Vagina (tissue), 2 donors: ENCODE measurements at regions not wholly inside any gene's neighbourhood (a gene's known extent, or its start where the extent isn't known, plus 50 kb on each side); places are given as distances from the start of the nearest gene placed in this dataset.

Source experiments
- DNase-seq, 2 donors: peaks; one replicate each; pipeline ENCODE4 v3.0.0-alpha.2; 2017; ENCODE audit errors: extremely low spot score in 2 of 2
- H3K27ac ChIP-seq: fragments of 200-600 bp; sonication (generic); one replicate; pipeline ENCODE4 v1.5.1; 2019
- H3K27me3 ChIP-seq: fragments of 200-600 bp; sonication (generic); one replicate; pipeline ENCODE4 v1.5.1; 2019
- H3K36me3 ChIP-seq, 2 donors: fragments of 200-600 bp; sonication (generic); one replicate each; pipeline ENCODE4 v1.5.1; 2017 to 2019
- H3K4me1 ChIP-seq: fragments of 200-600 bp; sonication (generic); one replicate; pipeline ENCODE4 v1.5.1; 2019
- H3K4me3 ChIP-seq, 2 donors: fragments of 200-600 bp; sonication (generic); 1 replicate in 1 of 2; 2 replicates in 1 of 2; pipeline ENCODE4 v1.5.1; 2016 to 2019
- H3K9me3 ChIP-seq: fragments of 200-600 bp; sonication (generic); one replicate; pipeline ENCODE4 v1.5.1; 2019
- CTCF ChIP-seq, 3 experiments: fragments of 450-650 bp in 2 of 3; fragments of 200-600 bp in 1 of 3; sonication (generic) in 1 of 3; IDR thresholded peaks; one replicate each; pipeline ENCODE4 v1.5.1; 2017 to 2019; ENCODE audit warnings: antibody characterized with exemption in 3 of 3, mild to moderate bottlenecking in 2 of 3, moderate library complexity in 2 of 3
- POLR2A ChIP-seq, 2 donors: fragments of 450-650 bp; IDR thresholded peaks; one replicate each; pipeline ENCODE4 v1.6.1; 2017; ENCODE audit warnings: antibody characterized with exemption in 2 of 2, mild to moderate bottlenecking in 2 of 2, moderate library complexity in 2 of 2
- POLR2AphosphoS5 ChIP-seq, 2 donors: sonication (generic); formaldehyde crosslinking; IDR thresholded peaks; one replicate each; pipeline ENCODE4 v1.9.0; 2017; ENCODE audit warnings: antibody characterized with exemption in 2 of 2, mild to moderate bottlenecking in 2 of 2, low read depth in 1 of 2; ENCODE audit not compliant: insufficient read depth in 1 of 2
- intact Hi-C: fragments of 100-400 bp; cut with DNase I; formaldehyde crosslinking; loops from one replicate; pipeline ENCODE4 v1.15.1; 2023

- no peak for DNase-seq
- intact Hi-C loops, result no loop called here
- no peaks in the 10 kb centered on the region for H3K4me1 ChIP-seq
- no peak overlapping the region for H3K27ac ChIP-seq
- no peak overlapping the region for H3K4me3 ChIP-seq
- no peaks in the 10 kb centered on the region for H3K27me3 ChIP-seq
- no peaks in the 10 kb centered on the region for H3K9me3 ChIP-seq
- no peaks in the 10 kb centered on the region for H3K36me3 ChIP-seq
- TF ChIP-seq POLR2A (IDR thresholded peaks at IDR 0.05) (no peak), POLR2AphosphoS5 (IDR thresholded peaks at IDR 0.05; ENCODE audit: insufficient read depth in 1 of 2, low read depth in 1 of 2) (no peak), CTCF (IDR thresholded peaks at IDR 0.05) (peak in 2 of 3 experiments; percentile 29 to 39)
Observed at GRCh38 chr12:93098077-93098476, 169.0 kb upstream of the EEA1 start.

- H3K27me3 ChIP-seq, result no peaks in the 10 kb centered on the region
- no peak for TF ChIP-seq POLR2A (IDR thresholded peaks at IDR 0.05)
- TF ChIP-seq POLR2AphosphoS5 (IDR thresholded peaks at IDR 0.05; ENCODE audit: insufficient read depth in 1 of 2, low read depth in 1 of 2), result no peak
- no peak for TF ChIP-seq CTCF (IDR thresholded peaks at IDR 0.05)
- no peak overlapping the region for H3K27ac ChIP-seq
- no peak overlapping the region for H3K4me3 ChIP-seq
- no peaks in the 10 kb centered on the region for H3K9me3 ChIP-seq
- no peak for DNase-seq
- H3K36me3 ChIP-seq, result no peaks in the 10 kb centered on the region
- H3K4me1 ChIP-seq, result no peaks in the 10 kb centered on the region
- intact Hi-C loops, result no loop called here
Observed at GRCh38 chr12:93099792-93100191, 170.7 kb upstream of the EEA1 start.

- intact Hi-C loops, result no loop called here
- no peaks in the 10 kb centered on the region for H3K27me3 ChIP-seq
- no peaks in the 10 kb centered on the region for H3K36me3 ChIP-seq
- H3K27ac ChIP-seq, result no peak overlapping the region
- TF ChIP-seq POLR2A (IDR thresholded peaks at IDR 0.05) (no peak), CTCF (IDR thresholded peaks at IDR 0.05) (no peak), POLR2AphosphoS5 (IDR thresholded peaks at IDR 0.05; ENCODE audit: insufficient read depth in 1 of 2, low read depth in 1 of 2) (no peak)
- no peak for DNase-seq
- no peaks in the 10 kb centered on the region for H3K4me1 ChIP-seq
- no peaks in the 10 kb centered on the region for H3K9me3 ChIP-seq
- no peak overlapping the region for H3K4me3 ChIP-seq
Observed at GRCh38 chr12:93100610-93101009, 171.5 kb upstream of the EEA1 start.

GRCh38 chr12:93101367-93101766, 172.3 kb upstream of the EEA1 start:
- Histone ChIP-seq H3K36me3 (no peaks in the 10 kb centered on the region), H3K27me3 (no peaks in the 10 kb centered on the region), H3K27ac (no peak overlapping the region), H3K9me3 (no peaks in the 10 kb centered on the region), H3K4me1 (no peaks in the 10 kb centered on the region), H3K4me3 (no peak overlapping the region)
- TF ChIP-seq POLR2AphosphoS5 (IDR thresholded peaks at IDR 0.05; ENCODE audit: insufficient read depth in 1 of 2, low read depth in 1 of 2) (no peak), POLR2A (IDR thresholded peaks at IDR 0.05) (no peak)
- intact Hi-C loops, result no loop called here
- no peak for DNase-seq

- no peaks in the 10 kb centered on the region for H3K36me3 ChIP-seq
- TF ChIP-seq POLR2A (IDR thresholded peaks at IDR 0.05) (no peak), POLR2AphosphoS5 (IDR thresholded peaks at IDR 0.05; ENCODE audit: insufficient read depth in 1 of 2, low read depth in 1 of 2) (no peak), CTCF (IDR thresholded peaks at IDR 0.05) (no peak)
- H3K27ac ChIP-seq, result no peak overlapping the region
- intact Hi-C loops, result no loop called here
- no peaks in the 10 kb centered on the region for H3K4me1 ChIP-seq
- H3K9me3 ChIP-seq, result no peaks in the 10 kb centered on the region
- H3K4me3 ChIP-seq, result no peak overlapping the region
- H3K27me3 ChIP-seq, result no peaks in the 10 kb centered on the region
- DNase-seq, result no peak
Observed at GRCh38 chr12:93102312-93102711, 173.2 kb upstream of the EEA1 start.

GRCh38 chr12:93102744-93103143, 173.6 kb upstream of the EEA1 start:
- H3K27ac ChIP-seq, result no peak overlapping the region

More at GRCh38 chr12:93102744-93103143, 173.6 kb upstream of the EEA1 start:
- DNase-seq, result no peak
- no peaks in the 10 kb centered on the region for H3K9me3 ChIP-seq
- no peak overlapping the region for H3K4me3 ChIP-seq
- H3K4me1 ChIP-seq, result no peaks in the 10 kb centered on the region
- no peaks in the 10 kb centered on the region for H3K27me3 ChIP-seq
- intact Hi-C loops, result no loop called here
- TF ChIP-seq POLR2A (IDR thresholded peaks at IDR 0.05) (no peak), CTCF (IDR thresholded peaks at IDR 0.05) (no peak), POLR2AphosphoS5 (IDR thresholded peaks at IDR 0.05; ENCODE audit: insufficient read depth in 1 of 2, low read depth in 1 of 2) (no peak)
- H3K36me3 ChIP-seq, result no peaks in the 10 kb centered on the region
